ENCODE measurements at regions not wholly inside any gene's neighbourhood (a gene's known extent, or its start where the extent isn't known, plus 50 kb on each side); places are given as distances from the start of the nearest gene placed in this dataset.

- TF ChIP-seq CTCF (IDR thresholded peaks at IDR 0.05; ENCODE audit: extremely low read depth in 1 of 2, insufficient read depth in 1 of 2, low read depth in 1 of 2, low read length in 2 of 2) (no peak), POLR2A (IDR thresholded peaks at IDR 0.05; ENCODE audit: low read depth, low read length) (no peak), POLR2AphosphoS5 (IDR thresholded peaks at IDR 0.05; ENCODE audit: insufficient read depth, low read depth, low read length) (no peak), EZH2 (IDR thresholded peaks at IDR 0.05; ENCODE audit: borderline replicate concordance, low read depth, low read length, severe bottlenecking) (no peak), MAX (IDR thresholded peaks at IDR 0.05; ENCODE audit: insufficient read depth, insufficient read length) (no peak), MYC (IDR thresholded peaks at IDR 0.05; ENCODE audit: low read depth, low read length) (no peak), GATA2 (IDR thresholded peaks at IDR 0.05; ENCODE audit: insufficient read depth, insufficient read length, low read depth, low read length) (no peak)
Observed at GRCh38 chr7:156152390-156152789, 340.1 kb upstream of the SHH start.
